GM19324 (cell line): ENCODE measurements at regions not wholly inside any gene's neighbourhood (a gene's known extent, or its start where the extent isn't known, plus 50 kb on each side); places are given as distances from the start of the nearest gene placed in this dataset.
"Not testable (repeated sequence)": the region's sequence is repeated elsewhere in the genome, so short reads cannot be mapped to it uniquely, and the experiment has no call there.

Experiments used
- ATAC-seq: cut with Tn5 transposase; IDR thresholded peaks from one replicate; pipeline ENCODE4 v1.9.1; 2021; ENCODE audit warnings: mild to moderate bottlenecking, moderate library complexity; ENCODE audit not compliant: unreplicated experiment, low FRiP score

- ATAC-seq, result not testable (repeated sequence)
Observed at GRCh38 chr11:14573539-14574057, 53.4 kb upstream of the PSMA1 start.

DNA sequence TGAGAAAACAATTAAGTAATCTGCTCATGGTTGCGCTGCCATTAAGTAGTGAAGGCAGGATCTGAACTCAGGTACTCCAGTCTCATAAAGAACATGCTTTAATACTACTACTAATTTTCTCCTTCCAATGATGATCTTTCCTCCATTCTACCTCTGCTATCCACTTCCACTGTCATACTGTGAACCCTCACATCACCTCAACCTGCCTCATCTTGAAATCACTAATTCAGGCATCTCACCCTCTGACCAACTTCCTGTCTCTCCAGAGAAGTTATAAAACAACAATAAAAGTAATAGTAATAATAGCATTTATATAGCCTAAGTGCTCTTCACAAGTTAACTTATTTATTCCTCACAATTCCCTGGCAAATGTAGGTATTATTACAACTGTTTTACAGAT, 57.1 kb upstream of the PSMA1 start:
- no peak for ATAC-seq

GRCh38 chr11:14577835-14578529, 57.8 kb upstream of the PSMA1 start:
- ATAC-seq, result peak; percentile 16

DNA sequence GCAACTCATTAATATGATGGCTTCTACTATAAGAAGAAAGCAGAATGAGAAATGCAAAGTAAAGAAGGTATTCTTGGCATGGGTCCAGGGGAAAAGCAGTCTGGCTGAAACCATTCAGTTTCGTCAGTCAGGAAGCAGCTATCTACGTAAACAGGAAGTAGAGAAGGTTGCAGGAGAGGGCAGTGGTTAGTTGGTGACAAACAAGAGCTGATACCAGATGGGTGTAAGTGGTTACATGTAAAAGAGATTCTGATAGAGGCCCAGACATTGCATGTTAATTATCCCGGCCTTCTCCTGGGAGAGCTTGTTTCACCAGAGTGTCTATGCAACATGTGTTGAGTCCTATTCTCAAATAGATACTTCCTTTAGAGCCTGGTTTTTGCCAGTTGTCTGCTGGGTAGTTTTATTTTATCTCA, 58.4 kb upstream of the PSMA1 start:
- ATAC-seq, result peak; percentile 100

GRCh38 chr11:14579646-14580045, 59.5 kb upstream of the PSMA1 start:
- no peak for ATAC-seq

DNA sequence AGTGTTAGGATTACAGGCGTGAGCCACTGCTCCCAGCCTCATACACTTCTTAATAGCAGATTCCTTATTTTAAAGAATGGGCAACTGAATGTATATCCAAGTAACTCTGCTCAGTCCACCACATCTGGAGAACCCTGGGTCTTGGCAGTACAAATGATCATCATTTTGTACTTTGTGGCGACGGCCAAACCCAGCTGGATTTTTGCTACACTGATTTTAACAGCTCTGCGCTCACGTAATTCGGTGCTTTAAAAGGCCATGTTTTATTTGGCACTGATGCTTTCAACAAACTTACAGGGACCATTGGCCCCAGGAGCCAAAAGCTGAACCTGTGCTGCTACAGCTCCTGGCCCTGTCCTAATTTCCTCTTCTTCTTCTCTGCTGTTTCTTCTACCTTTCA, 60.8 kb upstream of the PDE3B start:
- ATAC-seq, result no peak

DNA sequence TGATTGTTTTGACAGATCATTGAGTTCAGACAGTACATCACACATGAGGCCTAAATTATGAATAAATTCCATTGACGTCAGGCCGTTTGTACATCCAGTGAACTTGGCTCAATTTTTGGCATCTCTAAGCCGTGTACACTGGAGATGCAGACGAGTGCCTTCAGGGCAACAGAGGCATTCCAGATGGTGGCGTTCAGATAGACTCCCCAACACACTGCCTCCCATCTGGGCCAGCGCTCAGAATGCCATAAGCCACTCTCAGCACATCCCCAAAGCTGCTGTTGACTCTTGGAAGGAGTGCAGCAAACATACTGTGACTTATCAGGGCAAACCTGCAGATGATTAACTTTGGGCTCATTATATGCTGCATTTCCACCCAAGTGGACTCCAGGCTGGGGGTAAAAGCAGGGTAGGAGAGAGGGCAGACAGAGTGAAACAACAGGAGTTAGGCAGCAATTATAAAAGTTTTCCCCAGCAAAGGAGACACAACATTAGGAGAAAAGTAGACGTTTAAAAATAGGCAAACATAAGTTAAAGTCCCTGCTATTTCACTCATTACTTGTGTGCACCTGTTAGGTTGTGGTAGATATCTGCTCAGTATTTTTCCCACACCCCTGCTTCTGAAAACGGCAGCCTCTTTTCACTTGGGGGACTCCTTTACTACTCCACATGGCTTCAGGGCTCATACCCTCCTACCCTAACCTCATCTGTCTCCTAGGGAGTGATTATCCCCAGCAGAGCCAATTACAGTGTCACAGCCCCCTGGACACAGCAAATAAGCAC, 60.2 kb upstream of the PDE3B start:
- ATAC-seq, result no peak

DNA sequence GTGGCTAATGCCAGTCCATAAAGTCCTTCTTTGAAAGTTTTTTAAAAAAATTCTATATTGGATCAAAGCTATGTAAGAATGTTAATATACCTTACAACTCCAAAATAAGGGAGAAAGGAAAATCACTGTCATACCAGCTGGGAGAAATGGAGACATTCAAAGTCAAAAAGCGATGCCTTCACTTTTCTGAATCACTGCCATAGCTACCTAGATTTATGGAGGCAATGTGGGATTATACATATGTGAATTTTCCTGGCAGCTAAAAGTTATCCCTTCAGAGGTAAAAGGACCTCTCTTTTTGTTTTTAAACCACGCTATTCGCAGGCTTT, 59.6 kb upstream of the PDE3B start:
- ATAC-seq, result no peak

- no peak for ATAC-seq
Observed at GRCh38 chr11:14584595-14584994, 59.0 kb upstream of the PDE3B start.

DNA sequence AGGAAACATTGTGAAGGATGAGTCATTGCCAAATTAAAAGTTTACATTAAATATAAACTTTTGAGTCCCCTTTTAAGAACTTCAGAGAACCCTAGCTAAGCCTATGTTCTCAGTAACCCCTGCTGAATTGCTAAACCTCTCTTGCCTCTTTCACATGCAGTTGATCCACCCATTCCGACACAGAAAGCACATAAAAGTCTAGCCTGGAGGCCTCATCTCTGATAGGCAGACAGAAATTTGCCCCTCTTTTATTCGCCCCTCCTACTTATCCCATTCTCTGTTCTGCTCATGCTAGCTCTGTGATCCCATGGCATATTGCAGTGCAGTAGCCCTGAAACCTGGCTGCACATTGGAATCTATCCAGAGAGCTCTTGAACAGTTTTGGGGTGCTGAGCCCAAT, 58.2 kb upstream of the PDE3B start:
- no peak for ATAC-seq

DNA sequence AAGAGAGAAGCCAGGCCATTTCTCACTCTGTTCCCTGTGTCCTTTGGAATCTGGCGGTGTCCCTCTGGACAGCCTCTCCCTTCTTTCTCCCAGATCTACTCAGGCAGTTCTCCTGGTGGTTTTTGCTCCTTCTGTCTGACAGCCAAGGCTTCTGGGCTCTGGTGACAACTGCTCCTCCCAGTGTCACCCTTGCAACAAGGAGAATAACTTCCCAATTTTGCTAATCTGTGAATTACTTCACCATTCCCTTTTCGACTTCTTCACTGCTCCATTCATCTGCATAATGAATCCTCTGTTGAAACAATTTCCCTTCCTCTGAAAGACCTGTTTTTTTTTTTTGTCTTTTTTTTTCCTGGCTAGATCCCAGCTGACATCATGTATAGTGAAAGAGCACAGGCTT, 56.3 kb upstream of the PDE3B start:
- no peak for ATAC-seq

- ATAC-seq, result no peak
Observed at GRCh38 chr11:14588681-14589080, 54.9 kb upstream of the PDE3B start.

- ATAC-seq, result no peak
Observed at GRCh38 chr11:14589421-14589820, 54.2 kb upstream of the PDE3B start.

DNA sequence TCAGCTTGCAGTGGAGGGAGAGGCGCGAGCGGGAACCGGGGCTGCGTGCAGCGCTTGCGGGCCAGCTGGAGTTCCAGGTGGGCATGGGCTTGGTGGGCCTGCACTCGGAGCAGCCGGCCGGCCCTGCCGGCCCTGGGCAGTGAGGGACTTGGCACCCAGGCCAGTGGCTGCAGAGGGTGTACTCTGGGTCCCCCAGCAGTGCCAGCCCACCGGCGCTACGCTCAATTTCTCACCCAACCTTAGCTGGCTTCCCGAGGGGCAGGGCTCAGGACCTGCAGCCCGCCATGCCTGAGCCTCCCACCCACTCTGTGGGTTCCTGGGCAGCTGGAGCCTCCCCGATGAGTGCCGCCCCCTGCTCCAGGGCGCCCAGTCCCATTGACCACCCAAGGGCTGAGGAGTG, 52.6 kb upstream of the PDE3B start:
- not testable (repeated sequence) for ATAC-seq

- ATAC-seq, result no peak
Observed at GRCh38 chr11:14593671-14594070, 49.9 kb upstream of the PDE3B start.
